Neural progenitor cell (in vitro differentiated cells): ENCODE measurements at regions not wholly inside any gene's neighbourhood (a gene's known extent, or its start where the extent isn't known, plus 50 kb on each side); places are given as distances from the start of the nearest gene placed in this dataset.
A peak's percentile ranks its signal among the peaks of the same experiment; 100 is the strongest.

Source experiments
- DNase-seq: peaks from one replicate; pipeline ENCODE4 v3.0.0-alpha.2; 2016; ENCODE audit warnings: low spot score
- H2AFZ ChIP-seq: fragments of 200-600 bp; sonication (generic); replicated peaks from 2 replicates; pipeline ENCODE4 v1.6.1; 2016; ENCODE audit warnings: antibody characterized with exemption
- H3F3A ChIP-seq: fragments of 200-600 bp; sonication (generic); 2 replicates; pipeline ENCODE4 v1.6.1; 2016; ENCODE audit warnings: antibody characterized with exemption, low read depth
- H3K27ac ChIP-seq: fragments of 200-600 bp; sonication (generic); 2 replicates; pipeline ENCODE4 v1.5.1; 2016; ENCODE audit warnings: mild to moderate bottlenecking
- H3K27me3 ChIP-seq: fragments of 200-600 bp; sonication (generic); 2 replicates; pipeline ENCODE4 v1.6.1; 2016; ENCODE audit warnings: mild to moderate bottlenecking, moderate library complexity
- H3K36me3 ChIP-seq: fragments of 200-600 bp; sonication (generic); 2 replicates; pipeline ENCODE4 v1.5.1; 2016
- H3K4me1 ChIP-seq: fragments of 200-600 bp; sonication (generic); 2 replicates; pipeline ENCODE4 v1.6.1; 2016; ENCODE audit warnings: mixed run types
- H3K4me2 ChIP-seq: fragments of 200-600 bp; sonication (generic); 2 replicates; pipeline ENCODE4 v1.6.1; 2016
- H3K4me3 ChIP-seq: fragments of 200-600 bp; sonication (generic); 2 replicates; pipeline ENCODE4 v1.5.1; 2016
- H3K79me2 ChIP-seq: fragments of 200-600 bp; sonication (generic); 2 replicates; pipeline ENCODE4 v1.6.1; 2016; ENCODE audit warnings: low read depth
- H3K9ac ChIP-seq: fragments of 200-600 bp; sonication (generic); 2 replicates; pipeline ENCODE4 v1.6.1; 2016
- H3K9me3 ChIP-seq: fragments of 200-600 bp; sonication (generic); 2 replicates; pipeline ENCODE4 v1.5.1; 2016; ENCODE audit warnings: low read depth
- H4K20me1 ChIP-seq: fragments of 200-600 bp; sonication (generic); 2 replicates; pipeline ENCODE4 v1.6.1; 2016; ENCODE audit warnings: low read depth
- H3K27ac Mint-ChIP-seq: 3 replicates; pipeline ENCODE4 v1.8.0; 2021; ENCODE audit warnings: mixed read lengths
- H3K27me3 Mint-ChIP-seq: 2 replicates; pipeline ENCODE4 v1.8.0; 2022; ENCODE audit warnings: low read depth, mild to moderate bottlenecking, inconsistent platforms, moderate library complexity, mixed read lengths; ENCODE audit not compliant: insufficient read depth
- H3K36me3 Mint-ChIP-seq: 3 replicates; pipeline ENCODE4 v1.8.0; 2021; ENCODE audit warnings: mixed read lengths
- H3K4me1 Mint-ChIP-seq: 3 replicates; pipeline ENCODE4 v1.8.0; 2021; ENCODE audit warnings: mixed read lengths
- H3K4me3 Mint-ChIP-seq: 3 replicates; pipeline ENCODE4 v1.8.0; 2021; ENCODE audit warnings: mild to moderate bottlenecking, moderate library complexity, mixed read lengths
- H3K9me3 Mint-ChIP-seq: 3 replicates; pipeline ENCODE4 v1.8.0; 2020; ENCODE audit warnings: mixed read lengths
- CTCF ChIP-seq: fragments of 200-600 bp; sonication (generic); IDR thresholded peaks from 2 replicates; pipeline ENCODE4 v1.5.1; 2017; ENCODE audit warnings: antibody characterized with exemption, mild to moderate bottlenecking
- EZH2 ChIP-seq: fragments of 200-600 bp; sonication (generic); IDR thresholded peaks from 2 replicates; pipeline ENCODE4 v1.6.1; 2017; ENCODE audit warnings: antibody characterized with exemption, mild to moderate bottlenecking, moderate library complexity
- EZH2phosphoT487 ChIP-seq: fragments of 200-600 bp; sonication (generic); IDR thresholded peaks from 2 replicates; pipeline ENCODE4 v1.6.1; 2017; ENCODE audit warnings: antibody characterized with exemption

GRCh38 chrX:4397471-4397870 is 684.0 kb upstream of the PRKX start:
- H3K4me1 Mint-ChIP-seq: no peaks in the 10 kb centered on the region
- no peak overlapping the region for H3K4me3 ChIP-seq
- H3K4me2 ChIP-seq: no peak overlapping the region
- no peaks in the 10 kb centered on the region for H3K27me3 ChIP-seq
- H3K27me3 Mint-ChIP-seq: no peaks in the 10 kb centered on the region
- TF ChIP-seq CTCF (no peak), EZH2 (no peak), EZH2phosphoT487 (no peak)
- H3K9me3 ChIP-seq: no peaks in the 10 kb centered on the region
- no peaks in the 10 kb centered on the region for H3K36me3 ChIP-seq
- H3K36me3 Mint-ChIP-seq: no peaks in the 10 kb centered on the region
- no peaks in the 10 kb centered on the region for H4K20me1 ChIP-seq
- no peaks in the 10 kb centered on the region for H3K4me1 ChIP-seq
- no peak overlapping the region for H3K27ac Mint-ChIP-seq
- H3K9ac ChIP-seq: no peak overlapping the region
- no peaks in the 10 kb centered on the region for H3K9me3 Mint-ChIP-seq
- H3K27ac ChIP-seq: no peak overlapping the region
- no peak overlapping the region for H2AFZ ChIP-seq
- H3K79me2 ChIP-seq: no peaks in the 10 kb centered on the region
- no peak for DNase-seq
- H3K4me3 Mint-ChIP-seq: no peak overlapping the region
- H3F3A ChIP-seq: no peaks in the 10 kb centered on the region

GRCh38 chrX:4382273-4382672 is 668.8 kb upstream of the PRKX start:
- Histone ChIP-seq H3K4me1 (no peaks in the 10 kb centered on the region), H3K36me3 (no peaks in the 10 kb centered on the region), H3K27me3 (no peaks in the 10 kb centered on the region), H3K9me3 (no peaks in the 10 kb centered on the region), H3K4me3 (no peak overlapping the region), H3K27ac (no peak overlapping the region), H3K9ac (no peak overlapping the region), H3F3A (no peaks in the 10 kb centered on the region), H4K20me1 (no peaks in the 10 kb centered on the region), H3K4me2 (no peak overlapping the region), H2AFZ (peak overlapping the region; percentile 68), H3K79me2 (no peaks in the 10 kb centered on the region)
- Mint-ChIP-seq H3K4me3 (no peak overlapping the region), H3K27ac (no peak overlapping the region), H3K4me1 (no peaks in the 10 kb centered on the region), H3K9me3 (peaks cover 6% of the 10 kb centered on the region), H3K27me3 (no peaks in the 10 kb centered on the region), H3K36me3 (no peaks in the 10 kb centered on the region)
- TF ChIP-seq EZH2phosphoT487 (no peak), EZH2 (no peak), CTCF (no peak)
- no peak for DNase-seq

GRCh38 chrX:4380710-4381109 is 667.3 kb upstream of the PRKX start:
- Mint-ChIP-seq H3K4me3 (no peak overlapping the region), H3K9me3 (peaks cover 6% of the 10 kb centered on the region), H3K36me3 (no peaks in the 10 kb centered on the region), H3K4me1 (no peaks in the 10 kb centered on the region), H3K27ac (no peak overlapping the region), H3K27me3 (no peaks in the 10 kb centered on the region)
- no peaks in the 10 kb centered on the region for H3K36me3 ChIP-seq
- DNase-seq: no peak
- H2AFZ ChIP-seq: no peak overlapping the region
- H3K4me2 ChIP-seq: no peak overlapping the region
- H3K9ac ChIP-seq: no peak overlapping the region
- no peak for TF ChIP-seq CTCF
- TF ChIP-seq EZH2: no peak
- no peak for TF ChIP-seq EZH2phosphoT487
- no peaks in the 10 kb centered on the region for H3F3A ChIP-seq
- H3K27me3 ChIP-seq: no peaks in the 10 kb centered on the region
- H3K9me3 ChIP-seq: no peaks in the 10 kb centered on the region
- H3K4me1 ChIP-seq: no peaks in the 10 kb centered on the region
- H3K27ac ChIP-seq: no peak overlapping the region
- H3K79me2 ChIP-seq: no peaks in the 10 kb centered on the region
- H3K4me3 ChIP-seq: no peak overlapping the region
- no peaks in the 10 kb centered on the region for H4K20me1 ChIP-seq

GRCh38 chrX:4379071-4379470 is 665.6 kb upstream of the PRKX start:
- Histone ChIP-seq H2AFZ (no peak overlapping the region), H3K27me3 (no peaks in the 10 kb centered on the region), H3K27ac (no peak overlapping the region), H3K9ac (no peak overlapping the region), H4K20me1 (no peaks in the 10 kb centered on the region), H3K36me3 (no peaks in the 10 kb centered on the region), H3K79me2 (no peaks in the 10 kb centered on the region), H3K9me3 (no peaks in the 10 kb centered on the region), H3K4me1 (no peaks in the 10 kb centered on the region), H3F3A (no peaks in the 10 kb centered on the region), H3K4me3 (no peak overlapping the region), H3K4me2 (no peak overlapping the region)
- Mint-ChIP-seq H3K27me3 (no peaks in the 10 kb centered on the region), H3K9me3 (peaks cover 6% of the 10 kb centered on the region), H3K36me3 (no peaks in the 10 kb centered on the region), H3K4me3 (no peak overlapping the region), H3K27ac (no peak overlapping the region), H3K4me1 (no peaks in the 10 kb centered on the region)
- no peak for DNase-seq
- no peak for TF ChIP-seq EZH2phosphoT487
- no peak for TF ChIP-seq EZH2
- TF ChIP-seq CTCF: no peak
